T-helper 1 cell (primary cell): ENCODE measurements at regions not wholly inside any gene's neighbourhood (a gene's known extent, or its start where the extent isn't known, plus 50 kb on each side); places are given as distances from the start of the nearest gene placed in this dataset.
"Not testable (repeated sequence)": the region's sequence is repeated elsewhere in the genome, so short reads cannot be mapped to it uniquely, and the experiment has no call there.

ENCODE experiments used
- DNase-seq, 5 donors: peaks; one replicate each; pipeline ENCODE4 v3.0.0-alpha.2; 2012 to 2020

- no peak for DNase-seq
Measured at GRCh38 chrX:144494074-144494473, 610.2 kb downstream of the UBE2NL start.

- DNase-seq, result no peak
Measured at GRCh38 chrX:144531877-144532276, 648.0 kb downstream of the UBE2NL start.

GRCh38 chrX:144566592-144566991, 680.7 kb upstream of the SPANXN1 start:
- DNase-seq, result no peak

- DNase-seq, result no peak
Measured at GRCh38 chrX:144586756-144587155, 660.5 kb upstream of the SPANXN1 start.

GRCh38 chrX:144592036-144592435, 655.3 kb upstream of the SPANXN1 start:
- DNase-seq, result no peak

GRCh38 chrX:144601010-144601409, 646.3 kb upstream of the SPANXN1 start:
- no peak for DNase-seq

- no peak for DNase-seq
Measured at GRCh38 chrX:144612076-144612475, 635.2 kb upstream of the SPANXN1 start.

- no peak for DNase-seq
Measured at GRCh38 chrX:144616317-144616716, 631.0 kb upstream of the SPANXN1 start.

- no peak for DNase-seq
Measured at GRCh38 chrX:144627947-144628346, 619.4 kb upstream of the SPANXN1 start.

- DNase-seq, result not testable (repeated sequence)
Measured at GRCh38 chrX:144634451-144634850, 612.9 kb upstream of the SPANXN1 start.

- no peak for DNase-seq
Measured at GRCh38 chrX:144637731-144638130, 609.6 kb upstream of the SPANXN1 start.

GRCh38 chrX:144648788-144649187, 598.5 kb upstream of the SPANXN1 start:
- DNase-seq, result no peak

- no peak for DNase-seq
Measured at GRCh38 chrX:144681501-144681900, 565.8 kb upstream of the SPANXN1 start.

- DNase-seq, result no peak
Measured at GRCh38 chrX:144683247-144683646, 564.1 kb upstream of the SPANXN1 start.

GRCh38 chrX:144709841-144710240, 537.5 kb upstream of the SPANXN1 start:
- no peak for DNase-seq

- no peak for DNase-seq
Measured at GRCh38 chrX:144715337-144715736, 532.0 kb upstream of the SPANXN1 start.

- DNase-seq, result no peak
Measured at GRCh38 chrX:144716187-144716586, 531.1 kb upstream of the SPANXN1 start.

GRCh38 chrX:144717682-144718081, 529.6 kb upstream of the SPANXN1 start:
- no peak for DNase-seq

- no peak for DNase-seq
Measured at GRCh38 chrX:144722307-144722706, 525.0 kb upstream of the SPANXN1 start.

- DNase-seq, result no peak
Measured at GRCh38 chrX:144730471-144730870, 516.8 kb upstream of the SPANXN1 start.

- no peak for DNase-seq
Measured at GRCh38 chrX:144732588-144732987, 514.7 kb upstream of the SPANXN1 start.

- no peak for DNase-seq
Measured at GRCh38 chrX:144738246-144738645, 509.1 kb upstream of the SPANXN1 start.

- DNase-seq, result no peak
Measured at GRCh38 chrX:144768540-144768939, 478.8 kb upstream of the SPANXN1 start.

GRCh38 chrX:144783528-144783927, 463.8 kb upstream of the SPANXN1 start:
- DNase-seq, result not testable (repeated sequence)

GRCh38 chrX:144790148-144790547, 457.2 kb upstream of the SPANXN1 start:
- DNase-seq, result no peak

- no peak for DNase-seq
Measured at GRCh38 chrX:144791298-144791697, 456.0 kb upstream of the SPANXN1 start.
